SK-N-MC (cell line): ENCODE measurements at regions not wholly inside any gene's neighbourhood (a gene's known extent, or its start where the extent isn't known, plus 50 kb on each side); places are given as distances from the start of the nearest gene placed in this dataset.

ENCODE experiments used
- EZH2 ChIP-seq: fragments of 200-600 bp; sonication (generic); IDR thresholded peaks from one replicate; pipeline ENCODE4 v1.6.1; 2017; ENCODE audit warnings: antibody characterized with exemption
- FOXP2 ChIP-seq: optimal IDR thresholded peaks from 2 replicates; pipeline ENCODE3; 2011; ENCODE audit warnings: mild to moderate bottlenecking, moderate library complexity; ENCODE audit not compliant: insufficient read depth; ENCODE audit errors: extremely low read length, control extremely low read depth
- POLR2AphosphoS5 ChIP-seq: IDR thresholded peaks from 2 replicates; pipeline ENCODE4 v1.6.1; 2012; ENCODE audit warnings: mild to moderate bottlenecking, low read depth, low read length, borderline replicate concordance

- no peak for TF ChIP-seq POLR2AphosphoS5
- no peak for TF ChIP-seq EZH2
- TF ChIP-seq FOXP2 = no peak
These were observed 145.0 kb upstream of the TMEM229A start for GRCh38 chr7:124177891-124178290.
